Activated CD4-positive, alpha-beta T cell treated with anti-CD3 and anti-CD28 coated beads, Interleukin-10, Interleukin-2, amounts not matched to agents 100 ng/mL and 50 ng/mL, durations not matched to agents 16 hours and 8 hours (primary cell): ENCODE measurements at regions not wholly inside any gene's neighbourhood (a gene's known extent, or its start where the extent isn't known, plus 50 kb on each side); places are given as distances from the start of the nearest gene placed in this dataset.

Experiments
- DNase-seq: peaks from one replicate; pipeline ENCODE4 v3.0.0-alpha.2; 2020

- DNase-seq, result no peak
Observed at GRCh38 chr4:59086410-59086809, 1976.2 kb upstream of the IGFBP7 start.

GRCh38 chr4:59091146-59092142 is 1981.3 kb upstream of the IGFBP7 start:
- DNase-seq, result no peak

GRCh38 chr4:59094505-59094904 is 1984.3 kb upstream of the IGFBP7 start:
- DNase-seq, result no peak

GRCh38 chr4:59102311-59102710 is 1992.1 kb upstream of the IGFBP7 start:
- DNase-seq, result no peak

GRCh38 chr4:59120287-59120814 is 2010.2 kb upstream of the IGFBP7 start:
- no peak for DNase-seq

- DNase-seq, result no peak
Observed at GRCh38 chr4:59122626-59123025, 2012.4 kb upstream of the IGFBP7 start.

GRCh38 chr4:59126159-59126558 is 2016.0 kb upstream of the IGFBP7 start:
- DNase-seq, result no peak

GRCh38 chr4:59127006-59127405 is 2016.8 kb upstream of the IGFBP7 start:
- DNase-seq, result no peak

GRCh38 chr4:59127743-59128142 is 2017.6 kb upstream of the IGFBP7 start:
- no peak for DNase-seq

GRCh38 chr4:59135248-59135985 is 2025.2 kb upstream of the IGFBP7 start:
- DNase-seq, result no peak

- DNase-seq, result no peak
Observed at GRCh38 chr4:59161249-59161648, 2038.9 kb upstream of the ADGRL3 start.

- no peak for DNase-seq
Observed at GRCh38 chr4:59175617-59176016, 2024.5 kb upstream of the ADGRL3 start.

- DNase-seq, result no peak
Observed at GRCh38 chr4:59179372-59179771, 2020.8 kb upstream of the ADGRL3 start.

GRCh38 chr4:59180161-59180560 is 2020.0 kb upstream of the ADGRL3 start:
- DNase-seq, result no peak

- no peak for DNase-seq
Observed at GRCh38 chr4:59180969-59181368, 2019.2 kb upstream of the ADGRL3 start.

GRCh38 chr4:59195839-59196238 is 2004.3 kb upstream of the ADGRL3 start:
- no peak for DNase-seq

GRCh38 chr4:59200992-59201391 is 1999.1 kb upstream of the ADGRL3 start:
- no peak for DNase-seq

- no peak for DNase-seq
Observed at GRCh38 chr4:59217910-59218631, 1982.1 kb upstream of the ADGRL3 start.

GRCh38 chr4:59222221-59222620 is 1977.9 kb upstream of the ADGRL3 start:
- no peak for DNase-seq

GRCh38 chr4:59223292-59223941 is 1976.7 kb upstream of the ADGRL3 start:
- DNase-seq, result no peak

GRCh38 chr4:59238212-59238611 is 1961.9 kb upstream of the ADGRL3 start:
- DNase-seq, result no peak

GRCh38 chr4:59240011-59240410 is 1960.1 kb upstream of the ADGRL3 start:
- DNase-seq, result no peak
